Transverse colon (tissue), 4 donors: ENCODE measurements at regions not wholly inside any gene's neighbourhood (a gene's known extent, or its start where the extent isn't known, plus 50 kb on each side); places are given as distances from the start of the nearest gene placed in this dataset.

Experiments used
- POLR2A ChIP-seq: fragments of 450-650 bp; IDR thresholded peaks from one replicate; pipeline ENCODE4 v1.6.1; 2016; ENCODE audit warnings: antibody characterized with exemption, mild to moderate bottlenecking, moderate library complexity
- POLR2AphosphoS5 ChIP-seq, 3 donors: sonication (generic); formaldehyde crosslinking; IDR thresholded peaks; one replicate each; pipeline ENCODE4 v1.6.1; 2016; ENCODE audit warnings: antibody characterized with exemption in 3 of 3
- TF ChIP-seq, protein P1 (sequence below), 5 experiments: fragments of 200-600 bp in 3 of 5; fragments of 450-650 bp in 2 of 5; sonication (generic) in 3 of 5; IDR thresholded peaks; 1 replicate in 2 of 5; 2 replicates in 3 of 5; pipeline ENCODE4 v1.5.1; 2016 to 2017; ENCODE audit warnings: antibody characterized with exemption in 5 of 5, inconsistent platforms in 3 of 5, mild to moderate bottlenecking in 2 of 5, moderate library complexity in 1 of 5

DNA sequence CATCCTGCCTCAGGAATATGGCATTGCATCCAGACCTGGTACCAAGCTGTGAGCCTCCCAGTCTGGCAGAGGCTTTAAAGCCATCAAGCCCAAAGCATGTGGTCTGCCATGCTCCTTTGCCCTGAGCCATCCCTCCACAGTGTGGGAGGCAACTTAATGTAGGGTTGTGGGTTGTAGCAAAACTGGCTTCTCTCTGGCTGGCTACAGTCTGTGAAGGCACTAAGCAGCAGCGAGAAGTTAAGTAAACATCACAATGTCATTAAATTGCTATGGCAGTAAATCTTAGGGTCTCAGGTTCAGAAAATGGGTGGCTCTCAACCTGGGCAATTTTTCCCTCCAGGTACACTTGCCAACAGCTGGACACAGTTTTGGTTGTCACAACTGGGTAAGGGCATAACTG lies 472.9 kb downstream of the PREX1 start:
- TF ChIP-seq, protein P1, sequence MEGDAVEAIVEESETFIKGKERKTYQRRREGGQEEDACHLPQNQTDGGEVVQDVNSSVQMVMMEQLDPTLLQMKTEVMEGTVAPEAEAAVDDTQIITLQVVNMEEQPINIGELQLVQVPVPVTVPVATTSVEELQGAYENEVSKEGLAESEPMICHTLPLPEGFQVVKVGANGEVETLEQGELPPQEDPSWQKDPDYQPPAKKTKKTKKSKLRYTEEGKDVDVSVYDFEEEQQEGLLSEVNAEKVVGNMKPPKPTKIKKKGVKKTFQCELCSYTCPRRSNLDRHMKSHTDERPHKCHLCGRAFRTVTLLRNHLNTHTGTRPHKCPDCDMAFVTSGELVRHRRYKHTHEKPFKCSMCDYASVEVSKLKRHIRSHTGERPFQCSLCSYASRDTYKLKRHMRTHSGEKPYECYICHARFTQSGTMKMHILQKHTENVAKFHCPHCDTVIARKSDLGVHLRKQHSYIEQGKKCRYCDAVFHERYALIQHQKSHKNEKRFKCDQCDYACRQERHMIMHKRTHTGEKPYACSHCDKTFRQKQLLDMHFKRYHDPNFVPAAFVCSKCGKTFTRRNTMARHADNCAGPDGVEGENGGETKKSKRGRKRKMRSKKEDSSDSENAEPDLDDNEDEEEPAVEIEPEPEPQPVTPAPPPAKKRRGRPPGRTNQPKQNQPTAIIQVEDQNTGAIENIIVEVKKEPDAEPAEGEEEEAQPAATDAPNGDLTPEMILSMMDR (IDR thresholded peaks at IDR 0.05), result no peak
- no peak for TF ChIP-seq POLR2AphosphoS5 (IDR thresholded peaks at IDR 0.05)
- TF ChIP-seq POLR2A, result no peak
